Inflammatory macrophage treated with lipopolysaccharide for 1 hour (primary cell): ENCODE measurements at regions not wholly inside any gene's neighbourhood (a gene's known extent, or its start where the extent isn't known, plus 50 kb on each side); places are given as distances from the start of the nearest gene placed in this dataset.

Experiments
- DNase-seq, 2 donors: peaks; one replicate each; pipeline ENCODE4 v3.0.0-alpha.2; 2020 to 2022

- no peak for DNase-seq
These were observed 261.2 kb downstream of the BCL11A start for GRCh38 chr2:60292242-60292641.

GRCh38 chr2:60290509-60290908 is 262.9 kb downstream of the BCL11A start:
- DNase-seq, result no peak

GRCh38 chr2:60285626-60286316 is 267.7 kb downstream of the BCL11A start:
- DNase-seq, result peak; percentile 58 to 63

DNA sequence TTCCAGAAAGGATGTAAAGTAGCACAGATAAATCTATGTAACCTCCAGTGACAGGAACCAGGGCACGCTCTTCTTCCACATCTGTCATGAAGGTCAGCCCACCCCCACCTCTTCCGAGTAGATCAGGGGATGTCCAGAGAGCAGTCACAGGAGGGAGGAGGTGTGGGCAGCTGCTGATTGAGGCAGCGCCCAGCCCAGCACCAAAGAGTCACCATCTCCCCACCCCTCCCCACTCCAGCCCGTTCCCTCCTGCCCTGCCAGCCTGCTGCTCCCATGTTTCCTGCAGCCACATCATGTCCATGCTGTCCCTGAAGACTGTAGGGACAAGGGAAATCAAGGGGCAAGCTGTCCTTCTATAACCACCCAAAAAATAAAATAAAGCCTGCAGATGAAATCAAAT is 269.8 kb downstream of the BCL11A start:
- DNase-seq, result no peak

- no peak for DNase-seq
These were observed 270.6 kb downstream of the BCL11A start for GRCh38 chr2:60282886-60283285.

DNA sequence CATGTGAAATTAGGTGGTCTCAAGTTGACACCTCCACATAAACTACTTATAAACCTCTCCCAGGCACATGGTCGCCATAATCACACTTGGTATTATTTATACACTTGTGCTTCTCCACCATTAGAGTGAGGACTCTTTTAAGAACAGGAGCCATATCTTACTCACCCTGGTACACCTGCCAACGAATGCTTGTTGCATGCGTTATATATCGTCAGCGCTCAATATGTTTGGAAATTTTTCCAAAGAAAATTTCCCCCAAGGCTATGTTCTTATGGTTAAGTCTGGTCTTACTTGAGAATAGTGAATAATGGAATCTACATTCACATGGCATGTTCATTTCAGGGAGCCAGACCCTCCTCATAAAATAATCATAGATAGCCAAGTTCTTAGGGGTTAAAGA is 271.7 kb downstream of the BCL11A start:
- no peak for DNase-seq

DNA sequence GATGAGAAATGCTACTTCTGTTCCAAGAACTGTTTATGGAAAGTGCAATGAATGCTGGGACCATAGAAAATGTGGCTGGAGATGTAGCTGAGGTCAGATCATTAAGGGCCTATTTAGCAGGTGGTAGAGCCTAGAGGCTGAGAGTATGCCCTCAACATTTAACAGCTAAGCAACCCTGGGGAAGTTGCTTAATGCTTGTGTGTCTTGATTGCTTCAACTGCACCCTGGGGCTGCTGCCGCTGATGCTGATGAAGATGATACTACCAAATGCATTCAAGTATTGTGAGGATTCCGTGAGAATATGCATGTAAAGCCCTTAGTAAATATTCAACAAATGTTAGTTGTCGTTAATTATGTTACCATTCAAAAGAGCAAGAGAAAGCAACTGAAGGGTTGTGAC is 273.2 kb downstream of the BCL11A start:
- no peak for DNase-seq

GRCh38 chr2:60278906-60279305 is 274.5 kb downstream of the BCL11A start:
- no peak for DNase-seq

- no peak for DNase-seq
These were observed 277.5 kb downstream of the BCL11A start for GRCh38 chr2:60275958-60276357.

DNA sequence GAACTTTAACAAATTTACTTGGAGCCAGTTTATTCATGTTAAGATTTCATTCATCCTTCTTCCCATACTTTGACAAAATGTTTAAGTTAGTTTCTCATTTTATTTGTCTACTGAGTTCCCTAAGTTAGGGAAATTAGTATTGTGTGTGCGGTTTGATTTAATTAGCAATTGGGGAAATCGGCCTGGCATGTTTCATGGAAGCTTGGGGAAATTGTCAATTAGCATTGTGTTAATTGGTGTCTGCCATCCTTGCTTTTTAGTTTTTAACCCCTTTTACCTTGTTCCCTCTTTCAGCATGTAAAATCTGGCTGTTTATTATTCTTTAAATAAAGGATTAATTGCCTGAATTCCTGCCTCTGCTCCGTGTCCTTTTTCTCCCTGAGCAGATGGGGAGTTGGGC is 279.6 kb downstream of the BCL11A start:
- no peak for DNase-seq

DNA sequence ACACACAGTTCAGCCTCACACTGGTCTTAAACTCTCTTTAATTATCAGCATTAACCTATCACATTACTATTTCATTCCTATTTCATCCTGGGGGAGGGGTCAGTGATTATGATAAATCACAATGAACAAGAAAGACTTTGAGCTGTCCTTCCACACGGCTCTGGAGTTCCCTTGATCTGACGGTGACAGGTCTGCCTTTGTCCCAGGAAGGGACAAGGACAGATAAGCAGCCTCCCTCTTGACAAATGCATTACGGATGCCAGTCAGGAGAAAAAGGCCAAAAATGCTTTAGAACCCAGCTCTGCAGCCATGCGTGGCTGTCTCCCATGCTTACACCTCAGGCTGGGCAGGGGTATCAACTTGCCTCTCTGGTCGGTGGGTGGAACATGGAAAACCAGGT is 281.7 kb downstream of the BCL11A start:
- no peak for DNase-seq

DNA sequence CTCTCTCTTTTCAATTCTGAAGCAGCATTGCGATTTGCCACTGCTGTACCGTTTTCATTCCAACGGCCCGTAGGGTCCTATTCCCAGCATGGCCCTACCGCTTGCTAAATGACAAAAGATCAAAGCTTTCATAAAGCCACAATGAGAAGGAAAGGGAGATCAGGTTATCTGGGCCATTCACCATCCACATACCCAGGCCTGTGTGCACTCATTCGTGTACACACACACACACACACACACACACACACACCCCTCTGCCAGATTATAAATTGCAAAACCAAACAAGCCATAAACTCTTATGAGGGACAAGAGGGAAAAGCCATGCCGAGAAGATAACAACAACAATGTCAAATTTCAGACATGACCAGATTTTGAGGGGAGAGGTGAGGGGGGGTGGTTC is 282.3 kb downstream of the BCL11A start:
- DNase-seq, result no peak

GRCh38 chr2:60268661-60269060 is 284.8 kb downstream of the BCL11A start:
- peak; percentile 38 to 51 for DNase-seq

- no peak for DNase-seq
These were observed 285.4 kb downstream of the BCL11A start for GRCh38 chr2:60268032-60268431.

- no peak for DNase-seq
These were observed 286.3 kb downstream of the BCL11A start for GRCh38 chr2:60267122-60267521.

- no peak for DNase-seq
These were observed 291.3 kb downstream of the BCL11A start for GRCh38 chr2:60262178-60262577.

- DNase-seq, result peak; percentile 35 to 49
These were observed 292.7 kb downstream of the BCL11A start for GRCh38 chr2:60260639-60261296.

DNA sequence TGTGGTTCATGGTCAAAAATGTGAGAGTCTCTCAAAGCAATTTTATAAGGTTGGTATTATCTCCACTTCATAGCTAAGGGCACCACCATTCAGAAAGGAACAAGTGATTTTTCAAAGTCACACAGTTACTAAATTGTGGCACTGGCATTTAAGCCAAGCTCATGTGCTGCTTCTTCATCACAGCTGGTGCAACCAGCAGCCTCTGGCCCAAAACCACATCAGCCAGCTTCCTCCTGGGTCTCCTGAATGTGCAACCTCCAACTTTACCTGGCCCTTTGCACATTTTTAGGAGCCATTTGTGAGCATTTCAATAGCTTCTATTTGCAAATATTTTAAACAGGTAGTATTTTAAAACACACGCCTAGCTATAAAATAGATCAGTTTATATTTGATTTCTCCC is 293.7 kb downstream of the BCL11A start:
- DNase-seq, result no peak

DNA sequence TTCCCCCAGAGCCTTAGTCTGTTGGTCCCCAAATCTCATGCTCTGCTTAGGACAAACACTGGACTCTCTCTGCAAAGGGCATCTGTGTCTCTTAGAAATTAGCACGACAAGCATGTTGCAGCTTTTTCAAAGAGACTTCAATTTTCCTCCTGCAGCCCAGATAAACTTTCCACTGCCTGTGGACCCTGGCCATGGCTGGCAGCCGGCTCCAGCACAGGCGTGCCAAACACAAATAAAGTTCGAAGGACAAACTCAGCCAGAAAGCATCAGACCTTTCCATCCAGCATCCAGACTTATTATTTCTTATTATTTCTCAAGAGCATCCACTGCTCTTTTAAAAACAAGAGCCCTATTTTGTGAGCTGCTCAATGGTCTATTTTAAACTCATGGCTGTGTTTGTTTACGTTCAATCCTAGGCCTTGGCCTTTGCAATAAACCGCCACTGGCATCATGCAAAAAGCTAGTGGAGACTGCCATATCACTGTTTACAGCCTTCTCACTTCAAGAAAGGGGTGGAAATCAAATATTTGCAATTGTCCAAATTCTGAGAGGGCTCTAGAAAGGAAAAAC is 300.8 kb downstream of the BCL11A start:
- no peak for DNase-seq

DNA sequence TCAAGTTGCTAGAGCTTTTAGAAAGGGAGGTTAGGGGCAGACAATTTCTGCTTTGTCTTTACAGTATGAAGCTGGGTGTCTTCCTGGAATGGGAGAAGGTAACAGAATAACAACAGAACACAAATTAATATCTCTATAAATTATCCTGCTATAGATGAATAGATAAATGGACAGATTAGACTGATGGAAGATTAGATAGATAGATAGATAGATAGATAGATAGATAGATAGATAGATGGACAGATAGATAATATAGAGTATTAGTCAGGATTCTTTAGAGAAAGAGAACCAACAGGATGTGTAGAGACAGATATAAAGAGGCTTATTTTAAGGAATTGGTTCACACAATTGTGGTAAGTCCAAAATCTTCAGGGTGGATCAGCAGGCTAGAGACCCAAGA is 302.2 kb downstream of the BCL11A start:
- DNase-seq, result no peak

DNA sequence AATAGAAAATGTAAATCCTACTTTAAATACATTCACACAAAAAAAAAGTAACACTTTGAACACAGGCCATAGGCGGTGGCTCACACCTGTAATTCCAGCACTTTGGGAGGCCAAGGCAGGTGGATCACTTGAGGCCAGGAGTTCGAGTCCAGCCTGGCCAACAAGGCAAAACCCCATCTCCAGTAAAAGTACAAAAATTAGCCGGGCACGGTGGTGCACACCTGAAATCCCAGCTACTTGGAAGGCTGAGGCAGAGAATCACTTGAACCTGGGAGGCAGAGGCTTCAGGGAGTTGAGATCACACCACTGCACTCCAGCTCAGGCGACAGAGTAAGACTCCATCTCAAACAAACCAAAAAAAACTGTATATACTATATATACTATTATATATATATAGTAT is 303.6 kb downstream of the BCL11A start:
- no peak for DNase-seq

- DNase-seq, result no peak
These were observed 306.0 kb downstream of the BCL11A start for GRCh38 chr2:60247471-60247870.

DNA sequence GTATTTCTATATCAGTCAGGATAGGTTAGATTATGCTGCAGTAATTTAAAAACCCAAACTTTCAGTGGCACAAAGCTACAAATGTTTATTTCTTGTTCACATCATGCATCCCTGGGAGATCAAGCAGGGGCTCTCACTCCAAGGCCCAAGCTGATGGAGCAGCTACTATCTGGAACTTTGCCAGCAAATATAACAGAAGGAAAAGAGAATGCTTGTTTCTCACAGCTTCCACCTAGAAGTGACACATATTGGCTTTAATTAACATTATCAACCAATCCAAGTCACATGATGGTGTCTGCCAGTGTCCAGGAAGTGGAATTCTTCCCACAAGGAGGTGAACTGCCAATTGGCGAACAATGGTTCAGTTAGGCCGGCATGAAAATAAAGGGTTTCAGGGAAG is 306.9 kb downstream of the BCL11A start:
- DNase-seq, result no peak

GRCh38 chr2:60234274-60234986 is 319.0 kb downstream of the BCL11A start:
- no peak for DNase-seq
